Subcutaneous abdominal adipose tissue (tissue), 5 donors: ENCODE measurements at regions not wholly inside any gene's neighbourhood (a gene's known extent, or its start where the extent isn't known, plus 50 kb on each side); places are given as distances from the start of the nearest gene placed in this dataset.

ENCODE experiments used
- H3K27ac ChIP-seq: one replicate; pipeline ENCODE4 v1.7.0; 2013; ENCODE audit warnings: low read depth, mild to moderate bottlenecking, inconsistent platforms, low read length, moderate library complexity
- H3K27me3 ChIP-seq, 5 donors: one replicate each; pipeline ENCODE4 v1.7.0; 2013; ENCODE audit warnings: low read length in 5 of 5, inconsistent platforms in 1 of 5; ENCODE audit not compliant: control insufficient read depth in 5 of 5, insufficient read depth in 4 of 5
- H3K36me3 ChIP-seq, 5 donors: one replicate each; pipeline ENCODE4 v1.7.0; 2013; ENCODE audit warnings: low read length in 5 of 5; ENCODE audit not compliant: control insufficient read depth in 5 of 5, insufficient read depth in 5 of 5
- H3K4me1 ChIP-seq, 5 donors: one replicate each; pipeline ENCODE4 v1.7.0; 2013; ENCODE audit warnings: low read length in 5 of 5, mild to moderate bottlenecking in 3 of 5, moderate library complexity in 1 of 5; ENCODE audit not compliant: control insufficient read depth in 5 of 5, insufficient read depth in 5 of 5
- H3K4me3 ChIP-seq, 5 donors: one replicate each; pipeline ENCODE4 v1.7.0; 2013; ENCODE audit warnings: low read length in 5 of 5, low read depth in 1 of 5
- H3K9ac ChIP-seq, 5 donors: one replicate each; pipeline ENCODE4 v1.7.0; 2013; ENCODE audit warnings: low read length in 5 of 5, mild to moderate bottlenecking in 4 of 5, moderate library complexity in 3 of 5
- H3K9me3 ChIP-seq, 5 donors: one replicate each; pipeline ENCODE4 v1.7.0; 2013; ENCODE audit warnings: low read length in 5 of 5; ENCODE audit not compliant: control insufficient read depth in 5 of 5
- donor health status: healthy.
- donor health status: healthy.
- donor health status: healthy.
- donor health status: healthy.
- donor health status: healthy.

DNA sequence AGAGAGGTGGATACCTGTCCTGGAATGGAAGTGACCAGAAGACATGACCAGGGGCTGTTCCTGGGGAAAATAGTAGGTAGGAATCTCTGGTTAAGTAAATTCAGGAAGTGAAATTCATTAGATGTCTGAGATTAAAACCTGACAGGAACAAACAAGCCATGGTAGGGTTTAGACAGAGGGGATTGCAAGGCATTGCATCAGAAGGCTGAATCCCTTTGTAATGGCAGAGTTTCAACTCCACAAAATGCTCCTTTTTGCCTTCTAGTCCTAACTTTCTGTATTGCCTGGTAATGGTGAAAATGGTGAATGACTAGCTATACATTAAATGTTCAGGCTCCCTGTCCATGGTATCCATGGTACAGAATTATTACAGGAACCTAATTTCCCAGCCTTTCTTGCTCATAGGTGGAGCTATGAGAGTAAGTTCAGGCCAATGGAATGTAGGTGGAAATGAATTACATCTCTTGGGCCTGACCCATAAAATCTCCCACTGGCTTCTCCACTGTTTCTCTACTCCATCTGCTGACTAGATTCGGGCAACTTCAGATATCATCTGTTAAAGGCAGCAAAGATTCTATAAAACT, 113.4 kb upstream of the CNTLN start:
- no peak overlapping the region for H3K4me3 ChIP-seq
- peaks cover 0 to 2% (median 0%) of the 10 kb centered on the region in 5 donors for H3K4me1 ChIP-seq
- no peak overlapping the region for H3K9ac ChIP-seq
- H3K9me3 ChIP-seq, result peaks cover 0 to 11% (median 0%) of the 10 kb centered on the region in 5 donors
- no peak overlapping the region for H3K27ac ChIP-seq
- H3K36me3 ChIP-seq, result no peaks in the 10 kb centered on the region
- H3K27me3 ChIP-seq, result no peaks in the 10 kb centered on the region

DNA sequence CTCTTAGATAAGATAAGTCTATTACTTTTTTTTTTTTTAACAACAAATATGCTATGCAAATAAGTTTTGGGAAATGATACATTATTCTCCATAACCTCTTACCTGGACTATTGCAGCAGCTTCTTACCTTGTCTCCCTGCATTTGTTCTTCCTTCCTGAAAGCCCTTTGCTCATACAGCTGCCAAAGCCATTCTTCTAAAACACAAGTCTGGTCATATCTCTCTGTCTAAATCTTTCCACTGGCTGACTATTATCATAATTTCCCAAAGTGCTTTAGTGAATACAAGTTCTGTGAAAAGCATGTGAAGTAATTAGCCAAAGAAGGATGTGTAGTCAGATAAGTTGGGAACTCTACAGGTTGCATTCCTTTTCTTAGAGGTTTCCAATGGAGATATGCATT, 115.4 kb upstream of the CNTLN start:
- peaks cover 0 to 2% (median 0%) of the 10 kb centered on the region in 5 donors for H3K4me1 ChIP-seq
- no peak overlapping the region for H3K9ac ChIP-seq
- no peaks in the 10 kb centered on the region for H3K36me3 ChIP-seq
- H3K27ac ChIP-seq, result no peak overlapping the region
- H3K9me3 ChIP-seq, result peaks cover 0 to 7% (median 0%) of the 10 kb centered on the region in 5 donors
- H3K27me3 ChIP-seq, result no peaks in the 10 kb centered on the region
- H3K4me3 ChIP-seq, result no peak overlapping the region

DNA sequence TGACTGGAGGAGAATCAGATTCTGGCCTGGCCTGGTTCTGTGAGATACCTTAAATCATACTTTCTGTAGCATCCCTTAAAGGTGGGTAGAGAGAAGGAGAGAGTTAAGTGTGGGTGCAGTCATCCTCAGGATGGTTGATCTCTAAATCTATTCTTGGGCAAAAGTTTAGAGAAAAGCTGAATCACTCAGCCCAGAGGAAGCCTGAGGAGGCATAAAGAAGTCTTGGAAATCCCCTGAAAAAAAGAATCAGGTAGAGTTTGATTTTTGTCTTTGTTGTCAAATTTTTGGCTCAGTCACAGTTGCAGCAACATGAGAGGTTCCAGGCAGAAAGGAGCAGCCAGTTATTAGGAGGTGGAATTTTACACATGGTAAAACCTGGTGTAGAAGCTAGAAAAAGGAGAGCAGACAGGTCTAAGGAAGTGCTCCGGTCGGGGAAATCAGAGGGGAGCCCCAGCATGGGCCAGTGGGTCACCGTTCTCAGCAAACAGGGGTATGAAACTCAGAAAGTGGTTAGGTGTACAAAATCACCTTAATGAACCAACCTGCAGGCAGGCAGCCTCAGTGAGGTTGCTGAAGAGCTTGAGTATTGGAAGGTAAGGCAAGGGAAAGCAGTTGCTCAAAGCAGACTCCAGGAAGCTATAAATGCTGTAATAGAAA, 116.2 kb upstream of the CNTLN start:
- no peaks in the 10 kb centered on the region for H3K9me3 ChIP-seq
- peaks cover 0 to 2% (median 0%) of the 10 kb centered on the region in 5 donors for H3K4me1 ChIP-seq
- H3K27ac ChIP-seq, result no peak overlapping the region
- no peak overlapping the region for H3K4me3 ChIP-seq
- no peaks in the 10 kb centered on the region for H3K27me3 ChIP-seq
- H3K9ac ChIP-seq, result no peak overlapping the region
- no peaks in the 10 kb centered on the region for H3K36me3 ChIP-seq

DNA sequence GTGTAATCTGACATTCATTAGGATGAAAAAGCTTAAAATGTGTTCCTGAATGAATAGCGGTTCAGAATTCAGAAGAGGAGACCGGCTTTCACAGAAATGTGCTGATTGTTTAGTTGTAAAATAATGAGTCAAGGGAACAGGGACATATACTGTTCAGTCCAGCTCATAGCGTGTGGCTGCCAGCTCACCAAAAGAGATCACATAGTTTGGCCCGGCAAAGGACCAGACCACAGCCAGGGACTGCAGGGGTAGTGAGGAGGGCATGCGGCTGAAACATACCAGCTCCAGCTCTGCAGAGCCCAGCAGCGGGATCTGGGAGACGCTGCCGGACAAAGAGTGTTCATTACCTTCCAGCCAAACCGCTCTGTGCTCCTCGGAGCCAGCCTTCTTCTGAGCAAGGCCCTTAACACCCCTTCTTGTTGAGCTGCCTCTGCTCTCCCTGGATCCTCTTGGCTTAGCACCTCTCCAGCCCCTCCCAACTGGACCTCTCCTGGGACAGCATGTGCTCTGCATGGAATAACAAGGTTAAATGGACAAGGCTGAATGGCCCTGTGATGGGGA, 116.8 kb upstream of the CNTLN start:
- Histone ChIP-seq H3K27me3 (no peaks in the 10 kb centered on the region), H3K4me3 (no peak overlapping the region), H3K36me3 (no peaks in the 10 kb centered on the region), H3K27ac (no peak overlapping the region), H3K9ac (no peak overlapping the region), H3K9me3 (no peaks in the 10 kb centered on the region), H3K4me1 (peaks cover 0 to 2% (median 0%) of the 10 kb centered on the region in 5 donors)

DNA sequence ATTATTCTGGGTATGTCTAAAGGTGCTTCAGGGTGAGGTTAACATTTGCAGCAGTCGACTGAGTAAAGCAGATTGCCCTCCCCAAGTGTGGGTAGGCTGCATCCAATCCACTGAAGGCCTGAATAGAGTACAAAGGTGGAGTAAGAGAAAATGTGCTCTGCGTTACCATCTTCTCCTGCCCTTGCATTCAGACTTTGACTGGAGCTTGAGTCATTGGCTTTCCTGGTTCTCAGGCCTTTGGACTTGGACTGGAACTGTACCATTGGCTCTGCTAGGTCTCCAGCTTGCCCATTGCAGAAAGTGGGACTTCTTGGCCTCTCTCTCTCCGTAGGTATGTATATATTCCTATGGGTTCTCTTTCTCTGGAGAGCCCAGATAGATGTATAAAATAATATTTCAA, 120.9 kb upstream of the CNTLN start:
- H3K4me3 ChIP-seq, result no peak overlapping the region
- H3K27me3 ChIP-seq, result no peaks in the 10 kb centered on the region
- H3K9me3 ChIP-seq, result no peaks in the 10 kb centered on the region
- H3K9ac ChIP-seq, result no peak overlapping the region
- H3K36me3 ChIP-seq, result no peaks in the 10 kb centered on the region
- H3K27ac ChIP-seq, result no peak overlapping the region
- H3K4me1 ChIP-seq, result peaks cover 0 to 2% (median 0%) of the 10 kb centered on the region in 5 donors

DNA sequence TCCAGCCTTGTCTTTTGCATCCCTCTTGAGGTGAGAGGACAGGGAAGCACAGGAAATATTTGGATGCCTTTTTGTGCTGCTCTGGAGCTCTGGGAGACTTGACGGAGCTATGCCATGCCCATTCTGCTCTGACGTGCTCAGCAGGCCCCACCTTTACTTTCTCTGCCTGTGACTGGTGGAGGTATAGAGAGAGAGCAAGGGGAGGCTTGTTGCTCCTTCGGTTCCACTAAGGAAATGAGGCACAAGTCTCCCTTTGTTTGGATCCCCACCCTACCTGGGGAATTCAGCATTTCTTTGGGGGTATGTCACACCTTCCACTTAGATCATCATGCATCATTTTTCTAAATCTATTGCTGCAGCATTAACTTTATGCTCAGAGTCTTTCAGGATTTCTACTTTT, 121.8 kb upstream of the CNTLN start:
- Histone ChIP-seq H3K9ac (no peak overlapping the region), H3K4me1 (peaks cover 0 to under 1% (median 0%) of the 10 kb centered on the region in 5 donors), H3K4me3 (no peak overlapping the region), H3K27me3 (no peaks in the 10 kb centered on the region), H3K36me3 (no peaks in the 10 kb centered on the region), H3K9me3 (no peaks in the 10 kb centered on the region), H3K27ac (no peak overlapping the region)

DNA sequence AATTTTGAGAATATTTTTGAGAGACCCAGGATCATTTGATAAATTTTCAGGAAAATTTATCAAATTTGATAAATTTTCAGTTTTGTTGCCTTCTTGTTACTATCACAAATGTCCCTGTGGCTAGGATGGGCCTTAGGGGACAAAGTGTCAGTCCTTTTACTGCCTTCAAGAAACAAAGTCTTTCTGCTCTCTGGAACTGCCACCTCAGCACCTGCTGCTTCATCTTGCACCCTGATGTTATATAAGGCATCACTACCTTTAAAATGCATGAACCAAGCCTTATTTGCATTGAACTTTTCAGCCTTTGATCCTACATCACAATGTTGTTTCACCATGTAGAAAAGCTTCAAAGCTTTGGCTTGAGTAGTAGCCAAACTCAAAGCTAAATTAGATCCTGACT, 123.0 kb upstream of the CNTLN start:
- no peaks in the 10 kb centered on the region for H3K4me1 ChIP-seq
- no peak overlapping the region for H3K4me3 ChIP-seq
- no peaks in the 10 kb centered on the region for H3K36me3 ChIP-seq
- H3K27ac ChIP-seq, result no peak overlapping the region
- H3K27me3 ChIP-seq, result no peaks in the 10 kb centered on the region
- H3K9ac ChIP-seq, result no peak overlapping the region
- no peaks in the 10 kb centered on the region for H3K9me3 ChIP-seq

DNA sequence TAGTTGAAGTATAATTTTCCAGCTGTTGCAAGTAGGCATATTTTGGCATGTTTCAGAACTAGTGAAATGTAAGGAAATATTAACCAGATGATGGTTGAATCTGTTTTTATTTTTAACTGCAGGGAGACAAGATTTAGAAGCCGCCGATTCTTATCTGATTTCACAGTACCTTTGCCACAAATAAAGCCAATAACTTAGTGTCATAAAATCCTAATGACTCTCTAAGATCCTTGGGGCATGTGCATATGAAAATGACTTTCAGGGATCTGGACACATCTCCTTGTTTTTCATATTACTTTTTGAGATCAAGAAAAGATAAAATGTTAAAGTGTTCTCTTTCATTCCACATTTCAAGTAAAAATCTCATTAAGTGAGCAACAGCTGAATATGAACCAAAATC, 125.8 kb upstream of the CNTLN start:
- Histone ChIP-seq H3K27ac (no peak overlapping the region), H3K9me3 (no peaks in the 10 kb centered on the region), H3K9ac (no peak overlapping the region), H3K27me3 (no peaks in the 10 kb centered on the region), H3K4me1 (peaks cover 0 to 12% (median 4%) of the 10 kb centered on the region in 5 donors), H3K4me3 (no peak overlapping the region), H3K36me3 (no peaks in the 10 kb centered on the region)

DNA sequence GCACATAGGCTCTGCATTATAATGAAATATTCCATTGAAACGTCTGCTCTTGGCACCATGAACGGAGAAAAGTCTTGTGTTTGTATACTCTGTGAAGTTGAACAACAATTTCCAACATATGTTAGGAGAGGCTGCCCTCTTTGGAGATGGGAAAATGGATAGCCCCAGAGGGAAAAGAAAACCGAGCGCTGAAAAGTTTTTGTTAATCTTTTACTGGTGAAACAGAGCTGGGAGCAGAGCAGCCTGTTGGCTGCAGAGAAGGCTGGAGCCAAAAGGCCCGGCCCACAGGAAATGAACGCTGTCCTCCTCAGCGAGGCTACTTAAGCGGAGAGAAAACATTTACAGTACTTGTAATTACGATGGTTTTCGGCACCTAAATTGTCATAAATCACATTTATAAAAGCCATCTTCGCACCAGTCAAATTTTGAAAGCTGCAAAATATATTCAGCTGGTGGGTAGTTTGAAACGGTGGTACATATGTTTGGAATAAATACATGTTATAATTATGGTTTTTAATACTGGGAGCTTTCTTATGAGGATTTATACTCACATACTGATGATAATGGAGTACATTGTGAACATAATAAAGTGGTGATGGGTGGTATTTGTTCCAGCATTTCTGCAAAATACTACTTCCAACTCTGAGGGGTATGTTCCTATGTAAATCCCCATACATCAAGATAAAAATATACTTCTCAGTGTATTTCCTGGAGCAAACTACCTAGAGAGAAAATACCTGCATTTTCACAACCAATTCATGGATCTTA, 129.6 kb upstream of the CNTLN start:
- no peak overlapping the region for H3K27ac ChIP-seq
- H3K27me3 ChIP-seq, result no peaks in the 10 kb centered on the region
- no peaks in the 10 kb centered on the region for H3K36me3 ChIP-seq
- H3K9ac ChIP-seq, result peak overlapping the region in 2 of 5 donors; percentile 21 to 30
- peaks cover 0 to 12% (median 4%) of the 10 kb centered on the region in 5 donors for H3K4me1 ChIP-seq
- H3K9me3 ChIP-seq, result no peaks in the 10 kb centered on the region
- peak overlapping the region in 4 of 5 donors; percentile 12 to 49 (median 44) for H3K4me3 ChIP-seq

DNA sequence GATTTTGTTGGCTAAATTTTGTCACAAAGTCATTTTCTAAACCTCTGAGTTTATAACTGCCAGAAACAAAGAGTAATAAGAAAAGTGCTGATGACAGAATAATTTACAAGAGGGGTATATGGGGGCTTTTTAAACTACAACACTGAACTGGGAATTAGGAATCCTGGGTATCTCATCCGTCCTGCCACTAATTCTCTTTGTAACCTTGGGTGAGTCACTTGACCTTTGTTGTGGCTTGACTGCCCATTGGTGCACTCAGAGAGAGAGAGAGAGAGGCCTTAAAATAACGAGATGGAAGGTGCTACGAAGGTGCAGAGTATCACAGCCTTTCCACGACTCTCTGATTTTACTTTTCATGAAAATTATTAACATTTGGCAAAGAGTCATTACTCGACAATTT, 130.3 kb upstream of the CNTLN start:
- Histone ChIP-seq H3K27ac (no peak overlapping the region), H3K27me3 (no peaks in the 10 kb centered on the region), H3K9me3 (no peaks in the 10 kb centered on the region), H3K4me3 (no peak overlapping the region), H3K9ac (no peak overlapping the region), H3K36me3 (no peaks in the 10 kb centered on the region), H3K4me1 (peaks cover 0 to 12% (median 4%) of the 10 kb centered on the region in 5 donors)
